H9 (cell line): ENCODE measurements at regions not wholly inside any gene's neighbourhood (a gene's known extent, or its start where the extent isn't known, plus 50 kb on each side); places are given as distances from the start of the nearest gene placed in this dataset.

Experiments
- DNase-seq: peaks from one replicate; pipeline ENCODE4 v3.0.0-alpha.2; 2017
- H2AFZ ChIP-seq: one replicate; pipeline ENCODE4 v1.6.1; 2013; ENCODE audit warnings: mild to moderate bottlenecking, low read length, control low read depth, moderate library complexity
- H2AK5ac ChIP-seq: 2 replicates; pipeline ENCODE4 v1.6.1; 2013; ENCODE audit warnings: low read length, control low read depth, mixed read lengths; ENCODE audit not compliant: insufficient read length
- H2BK120ac ChIP-seq: one replicate; pipeline ENCODE4 v1.6.1; 2013; ENCODE audit warnings: low read depth, mild to moderate bottlenecking, low read length, control low read depth, inconsistent platforms; ENCODE audit not compliant: poor library complexity, severe bottlenecking
- H2BK12ac ChIP-seq: 2 replicates; pipeline ENCODE4 v1.6.1; 2013; ENCODE audit warnings: low read length, control low read depth, mixed read lengths, low read depth; ENCODE audit not compliant: insufficient read length
- H2BK15ac ChIP-seq: 2 replicates; pipeline ENCODE4 v1.6.1; 2013; ENCODE audit warnings: low read depth, low read length, control low read depth
- H2BK20ac ChIP-seq: one replicate; pipeline ENCODE4 v1.6.1; 2013; ENCODE audit warnings: low read depth, mild to moderate bottlenecking, low read length, control low read depth, inconsistent platforms; ENCODE audit not compliant: poor library complexity, severe bottlenecking
- H2BK5ac ChIP-seq: 2 replicates; pipeline ENCODE4 v1.6.1; 2013; ENCODE audit warnings: low read length, control low read depth, mixed read lengths; ENCODE audit not compliant: insufficient read length
- H3K14ac ChIP-seq: 2 replicates; pipeline ENCODE4 v1.6.1; 2013; ENCODE audit warnings: low read length, control low read depth; ENCODE audit not compliant: insufficient read depth
- H3K18ac ChIP-seq: 2 replicates; pipeline ENCODE4 v1.6.1; 2013; ENCODE audit warnings: low read depth, mild to moderate bottlenecking, mixed read lengths, low read length, control low read depth; ENCODE audit not compliant: insufficient read length
- H3K23ac ChIP-seq: 2 replicates; pipeline ENCODE4 v1.6.1; 2013; ENCODE audit warnings: low read length, control low read depth, mixed read lengths, low read depth; ENCODE audit not compliant: insufficient read length
- H3K23me2 ChIP-seq: 2 replicates; pipeline ENCODE4 v1.6.1; 2013; ENCODE audit warnings: low read depth, mild to moderate bottlenecking, mixed read lengths, low read length, control low read depth; ENCODE audit not compliant: insufficient read length, poor library complexity, severe bottlenecking
- H3K27ac ChIP-seq: 2 replicates; pipeline ENCODE4 v1.5.1; 2013; ENCODE audit warnings: low read length, control low read depth, mixed read lengths, low read depth; ENCODE audit not compliant: insufficient read length
- H3K27me3 ChIP-seq: 2 replicates; pipeline ENCODE4 v1.6.1; 2013; ENCODE audit warnings: low read length, control low read depth, inconsistent platforms; ENCODE audit not compliant: insufficient read depth
- H3K4ac ChIP-seq: 2 replicates; pipeline ENCODE4 v1.6.1; 2013; ENCODE audit warnings: low read depth, mild to moderate bottlenecking, control low read depth, inconsistent platforms, low read length, moderate library complexity
- H3K4me1 ChIP-seq: 2 replicates; pipeline ENCODE4 v1.6.1; 2013; ENCODE audit warnings: low read length, control low read depth, inconsistent platforms; ENCODE audit not compliant: insufficient read depth
- H3K4me2 ChIP-seq: 2 replicates; pipeline ENCODE4 v1.6.1; 2013; ENCODE audit warnings: low read length, control low read depth, mixed read lengths; ENCODE audit not compliant: insufficient read length, insufficient read depth
- H3K56ac ChIP-seq: 2 replicates; pipeline ENCODE4 v1.6.1; 2013; ENCODE audit warnings: low read depth, mild to moderate bottlenecking, mixed read lengths, low read length, control low read depth; ENCODE audit not compliant: insufficient read length
- H3K79me1 ChIP-seq: 2 replicates; pipeline ENCODE4 v1.6.1; 2013; ENCODE audit warnings: low read depth, mild to moderate bottlenecking, moderate library complexity, low read length, control low read depth, inconsistent platforms; ENCODE audit not compliant: insufficient read depth, poor library complexity, severe bottlenecking
- H3K79me2 ChIP-seq: 2 replicates; pipeline ENCODE4 v1.6.1; 2013; ENCODE audit warnings: low read length, control low read depth, inconsistent platforms; ENCODE audit not compliant: insufficient read depth
- H3K9ac ChIP-seq: 2 replicates; pipeline ENCODE4 v1.6.1; 2013; ENCODE audit warnings: low read length, control low read depth, mixed read lengths; ENCODE audit not compliant: insufficient read length; ENCODE audit errors: extremely low read depth
- H3K9me3 ChIP-seq: one replicate; pipeline ENCODE4 v1.6.1; 2013; ENCODE audit warnings: low read depth, low read length, inconsistent platforms; ENCODE audit not compliant: control insufficient read depth
- H3T11ph ChIP-seq: one replicate; pipeline ENCODE4 v1.6.1; 2013; ENCODE audit warnings: mild to moderate bottlenecking, low read length, control low read depth, inconsistent platforms
- H4K20me1 ChIP-seq: one replicate; pipeline ENCODE4 v1.6.1; 2013; ENCODE audit not compliant: control insufficient read depth, insufficient read length, insufficient read depth
- H4K5ac ChIP-seq: 2 replicates; pipeline ENCODE4 v1.6.1; 2013; ENCODE audit warnings: low read depth, mild to moderate bottlenecking, mixed read lengths, low read length, control low read depth; ENCODE audit not compliant: insufficient read length
- H4K8ac ChIP-seq: replicated peaks from 2 replicates; pipeline ENCODE4 v1.6.1; 2013; ENCODE audit warnings: low read length, control low read depth, mixed read lengths, low read depth; ENCODE audit not compliant: insufficient read length
- H4K91ac ChIP-seq: 2 replicates; pipeline ENCODE4 v1.6.1; 2013; ENCODE audit warnings: low read depth, mild to moderate bottlenecking, moderate library complexity, mixed read lengths, low read length, control low read depth; ENCODE audit not compliant: insufficient read length
- H3K27ac Mint-ChIP-seq, 3 experiments: 2 replicates in 2 of 3; 3 replicates in 1 of 3; pipeline ENCODE4 v1.8.0; 2020 to 2021; ENCODE audit warnings: mixed read lengths in 3 of 3, mild to moderate bottlenecking in 1 of 3, moderate library complexity in 1 of 3
- H3K27me3 Mint-ChIP-seq: 2 replicates; pipeline ENCODE4 v1.8.0; 2021; ENCODE audit warnings: low read depth, mild to moderate bottlenecking, moderate library complexity, mixed read lengths
- H3K36me3 Mint-ChIP-seq, 3 experiments: 2 replicates in 2 of 3; 3 replicates in 1 of 3; pipeline ENCODE4 v1.8.0; 2020 to 2021; ENCODE audit warnings: low read depth in 3 of 3, mixed read lengths in 3 of 3; ENCODE audit not compliant: insufficient read depth in 1 of 3
- H3K4me1 Mint-ChIP-seq, 2 experiments: 2 replicates each; pipeline ENCODE4 v1.8.0; 2020; ENCODE audit warnings: mixed read lengths in 2 of 2
- H3K4me3 Mint-ChIP-seq, 2 experiments: 2 replicates in 1 of 2; 3 replicates in 1 of 2; pipeline ENCODE4 v1.8.0; 2020 to 2021; ENCODE audit warnings: mild to moderate bottlenecking in 2 of 2, mixed read lengths in 2 of 2, moderate library complexity in 1 of 2
- H3K9me3 Mint-ChIP-seq, 2 experiments: 2 replicates in 1 of 2; 3 replicates in 1 of 2; pipeline ENCODE4 v1.8.0; 2020; ENCODE audit warnings: mild to moderate bottlenecking in 2 of 2, mixed read lengths in 2 of 2, moderate library complexity in 1 of 2
- WGBS: extraction: QIAGEN DNeasy Blood & Tissue Kit; methylation state at CpG from one replicate; pipeline ENCODE4 v1.1.7; 2013; ENCODE audit warnings: missing lambda C conversion rate, low lambda C conversion rate, mixed read lengths; ENCODE audit not compliant: insufficient read length; ENCODE audit errors: extremely low coverage; 5-methylcytosine and 5-hydroxymethylcytosine counted together
- TF ChIP-seq, protein P1 (sequence below): fragments of 200-600 bp; sonication (generic); conservative IDR thresholded peaks from 3 replicates; pipeline ENCODE4 v1.8.0; 2021; ENCODE audit warnings: antibody characterized with exemption, mild to moderate bottlenecking

DNA sequence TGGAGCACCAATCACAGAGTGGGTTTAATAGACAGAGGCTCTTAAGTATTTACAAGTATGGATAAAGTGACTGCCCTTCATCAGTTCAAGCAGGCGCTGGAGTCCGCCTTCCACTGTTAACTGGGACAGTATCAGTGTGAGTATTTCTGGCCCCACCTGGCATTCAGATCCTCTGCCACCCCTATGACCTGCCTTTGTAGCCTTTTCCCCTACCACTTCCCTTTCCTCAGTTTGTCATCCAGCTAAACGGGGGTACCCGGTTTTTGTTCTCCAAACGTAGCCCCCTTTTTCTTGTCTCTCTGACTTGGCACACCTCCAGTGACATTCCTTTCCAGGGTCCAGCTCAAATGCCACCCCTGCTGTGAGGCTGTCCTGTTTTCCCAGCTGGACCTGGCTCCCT, 134.4 kb downstream of the SNX10 start:
- Histone ChIP-seq H2AFZ (no peak overlapping the region), H3K4me1 (no peaks in the 10 kb centered on the region), H3K9ac (no peak overlapping the region), H3K27me3 (no peaks in the 10 kb centered on the region), H3K23me2 (no peaks in the 10 kb centered on the region), H4K91ac (no peak overlapping the region), H2AK5ac (no peak overlapping the region), H3K79me2 (no peaks in the 10 kb centered on the region), H4K5ac (no peak overlapping the region), H2BK5ac (no peak overlapping the region), H2BK120ac (no peak overlapping the region), H3K14ac (no peak overlapping the region), H3K4me2 (no peak overlapping the region), H3K18ac (no peak overlapping the region), H4K8ac (no peak overlapping the region), H3K23ac (no peak overlapping the region), H3K27ac (no peak overlapping the region), H2BK15ac (no peak overlapping the region), H3K9me3 (no peaks in the 10 kb centered on the region), H3K4ac (no peak overlapping the region), H3T11ph (no peak overlapping the region), H3K79me1 (no peaks in the 10 kb centered on the region), H3K56ac (no peak overlapping the region), H4K20me1 (no peaks in the 10 kb centered on the region), H2BK12ac (no peak overlapping the region), H2BK20ac (no peak overlapping the region)
- no CpG with 5 or more reads among the region's 5 CpGs for WGBS
- TF ChIP-seq, protein P1, sequence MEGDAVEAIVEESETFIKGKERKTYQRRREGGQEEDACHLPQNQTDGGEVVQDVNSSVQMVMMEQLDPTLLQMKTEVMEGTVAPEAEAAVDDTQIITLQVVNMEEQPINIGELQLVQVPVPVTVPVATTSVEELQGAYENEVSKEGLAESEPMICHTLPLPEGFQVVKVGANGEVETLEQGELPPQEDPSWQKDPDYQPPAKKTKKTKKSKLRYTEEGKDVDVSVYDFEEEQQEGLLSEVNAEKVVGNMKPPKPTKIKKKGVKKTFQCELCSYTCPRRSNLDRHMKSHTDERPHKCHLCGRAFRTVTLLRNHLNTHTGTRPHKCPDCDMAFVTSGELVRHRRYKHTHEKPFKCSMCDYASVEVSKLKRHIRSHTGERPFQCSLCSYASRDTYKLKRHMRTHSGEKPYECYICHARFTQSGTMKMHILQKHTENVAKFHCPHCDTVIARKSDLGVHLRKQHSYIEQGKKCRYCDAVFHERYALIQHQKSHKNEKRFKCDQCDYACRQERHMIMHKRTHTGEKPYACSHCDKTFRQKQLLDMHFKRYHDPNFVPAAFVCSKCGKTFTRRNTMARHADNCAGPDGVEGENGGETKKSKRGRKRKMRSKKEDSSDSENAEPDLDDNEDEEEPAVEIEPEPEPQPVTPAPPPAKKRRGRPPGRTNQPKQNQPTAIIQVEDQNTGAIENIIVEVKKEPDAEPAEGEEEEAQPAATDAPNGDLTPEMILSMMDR: no peak
- H3K36me3 Mint-ChIP-seq: no peaks in the 10 kb centered on the region
- no peak for DNase-seq
- peaks cover 13 to 19% of the 10 kb centered on the region in 2 experiments for H3K4me1 Mint-ChIP-seq
- no peak overlapping the region for H3K27ac Mint-ChIP-seq
- no peaks in the 10 kb centered on the region; a peak in 2 of 5 replicates for H3K9me3 Mint-ChIP-seq
- no peaks in the 10 kb centered on the region for H3K27me3 Mint-ChIP-seq
- H3K4me3 Mint-ChIP-seq: no peak overlapping the region
